Keratinocyte (primary cell): ENCODE measurements at regions not wholly inside any gene's neighbourhood (a gene's known extent, or its start where the extent isn't known, plus 50 kb on each side); places are given as distances from the start of the nearest gene placed in this dataset.

Source experiments
- DNase-seq: peaks from one replicate; pipeline ENCODE4 v3.0.0-alpha.2; 2011; ENCODE audit warnings: low read depth, missing footprints, low spot score
- FAIRE-seq: peaks from 2 replicates; lab custom pipeline; 2011; peaks lifted over from hg19 to GRCh38; lab: Jason Lieb, UNC
- H2AFZ ChIP-seq: 2 replicates; pipeline ENCODE4 v1.6.0; 2012; ENCODE audit warnings: low read length, control low read depth, inconsistent platforms; ENCODE audit not compliant: control insufficient read depth
- H3K27ac ChIP-seq: 2 replicates; pipeline ENCODE4 v1.5.1; 2011; ENCODE audit warnings: low read length; ENCODE audit not compliant: control insufficient read depth, insufficient read depth
- H3K27me3 ChIP-seq: 3 replicates; pipeline ENCODE4 v1.6.0; 2011; ENCODE audit warnings: low read length; ENCODE audit not compliant: control insufficient read depth, insufficient read depth; ENCODE audit errors: extremely low read depth
- H3K36me3 ChIP-seq, 2 experiments: 2 replicates in 1 of 2; 3 replicates in 1 of 2; pipeline ENCODE4 v1.5.1; 2011; ENCODE audit warnings: low read length in 2 of 2, mild to moderate bottlenecking in 1 of 2; ENCODE audit not compliant: control insufficient read depth in 2 of 2, insufficient read depth in 2 of 2; ENCODE audit errors: extremely low read depth in 1 of 2
- H3K4me1 ChIP-seq: 3 replicates; pipeline ENCODE4 v1.5.1; 2011; ENCODE audit warnings: low read length; ENCODE audit not compliant: control insufficient read depth, insufficient read depth; ENCODE audit errors: extremely low read depth
- H3K4me2 ChIP-seq: 3 replicates; pipeline ENCODE4 v1.6.0; 2011; ENCODE audit warnings: low read depth, low read length; ENCODE audit not compliant: control insufficient read depth, insufficient read depth; ENCODE audit errors: extremely low read depth
- H3K4me3 ChIP-seq, 3 experiments: fragments of 200-600 bp in 1 of 3; sonication (generic) in 1 of 3; 2 replicates in 2 of 3; 3 replicates in 1 of 3; pipeline ENCODE4 v1.5.1; 2011 to 2016; ENCODE audit warnings: low read length in 3 of 3, mild to moderate bottlenecking in 3 of 3, control low read depth in 2 of 3, inconsistent platforms in 1 of 3, low read depth in 1 of 3, mixed read lengths in 1 of 3, mixed run types in 1 of 3, moderate library complexity in 1 of 3; ENCODE audit not compliant: control insufficient read depth in 2 of 3, insufficient read depth in 2 of 3; ENCODE audit errors: extremely low read depth in 1 of 3
- H3K79me2 ChIP-seq: 2 replicates; pipeline ENCODE4 v1.6.0; 2012; ENCODE audit warnings: low read length; ENCODE audit not compliant: control insufficient read depth, insufficient read depth
- H3K9ac ChIP-seq: 3 replicates; pipeline ENCODE4 v1.6.0; 2011; ENCODE audit warnings: low read length; ENCODE audit not compliant: control insufficient read depth, insufficient read depth; ENCODE audit errors: extremely low read depth
- H3K9me1 ChIP-seq: 3 replicates; pipeline ENCODE4 v1.6.0; 2011; ENCODE audit warnings: low read length; ENCODE audit not compliant: control insufficient read depth, insufficient read depth; ENCODE audit errors: extremely low read depth
- H3K9me3 ChIP-seq: 2 replicates; pipeline ENCODE4 v1.5.1; 2012; ENCODE audit warnings: low read depth, low read length; ENCODE audit not compliant: control insufficient read depth
- H4K20me1 ChIP-seq: 3 replicates; pipeline ENCODE4 v1.6.0; 2011; ENCODE audit warnings: low read length; ENCODE audit not compliant: control insufficient read depth, insufficient read depth; ENCODE audit errors: extremely low read depth
- CTCF ChIP-seq, 3 experiments: IDR thresholded peaks in 1 of 3; conservative IDR thresholded peaks in 1 of 3; optimal IDR thresholded peaks in 1 of 3; 2 replicates in 2 of 3; 3 replicates in 1 of 3; pipeline versions ENCODE3 to v1.5.1; 2011; ENCODE audit warnings: low read length in 3 of 3, mild to moderate bottlenecking in 3 of 3, moderate library complexity in 2 of 3, control low read depth in 1 of 3, inconsistent platforms in 1 of 3; ENCODE audit not compliant: insufficient read depth in 2 of 3; ENCODE audit errors: extremely low read depth in 1 of 3
- EZH2 ChIP-seq: IDR thresholded peaks from one replicate; pipeline ENCODE4 v1.6.1; 2012; ENCODE audit warnings: inconsistent platforms, mild to moderate bottlenecking, low read length, moderate library complexity
- dilution Hi-C: fragments of 300-500 bp; cut with MboI; formaldehyde crosslinking; loops from one replicate; pipeline ENCODE4 v1.7.0; 2020; ENCODE audit warnings: low sequenced_read_pairs; ENCODE audit not compliant: extremely low pct_ligation_motif_present

DNA sequence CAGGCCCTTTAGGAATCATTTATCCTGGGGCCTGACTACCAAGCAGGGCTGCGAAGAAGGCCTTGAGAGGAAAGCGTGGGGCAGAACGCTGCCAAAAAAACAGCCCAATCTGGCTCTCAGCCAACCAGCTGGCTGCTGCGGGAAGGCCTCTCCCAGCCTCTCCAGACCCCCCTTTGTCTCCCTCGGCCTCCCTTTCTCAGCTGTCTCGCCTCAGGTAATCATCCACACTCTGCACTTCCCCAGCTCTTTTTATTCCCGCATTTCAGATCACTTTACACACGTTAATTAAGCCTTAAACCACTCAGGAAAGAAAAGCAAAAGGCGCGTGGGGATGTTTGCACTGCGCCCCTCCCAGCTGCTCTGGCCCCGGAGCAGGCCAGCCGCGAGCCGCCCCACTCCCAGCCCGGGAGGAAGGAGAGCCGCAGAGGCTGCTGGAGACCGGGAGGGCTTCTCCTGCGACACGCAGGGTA lies 208.2 kb upstream of the FOXN3 start:
- no peak for FAIRE-seq
- Histone ChIP-seq H4K20me1 (no peaks in the 10 kb centered on the region), H3K36me3 (no peaks in the 10 kb centered on the region), H3K9me3 (no peaks in the 10 kb centered on the region), H3K4me2 (no peak overlapping the region), H3K4me3 (no peak overlapping the region), H3K79me2 (no peaks in the 10 kb centered on the region), H2AFZ (no peak overlapping the region), H3K9ac (no peak overlapping the region), H3K9me1 (no peaks in the 10 kb centered on the region), H3K27ac (no peak overlapping the region), H3K4me1 (peaks cover 9% of the 10 kb centered on the region), H3K27me3 (no peaks in the 10 kb centered on the region)
- TF ChIP-seq CTCF (optimal IDR thresholded peaks at IDR 0.05 in 1 of 3, IDR thresholded peaks at IDR 0.05 in 1 of 3, conservative IDR thresholded peaks at IDR 0.05 in 1 of 3; ENCODE audit: extremely low read depth in 1 of 3, insufficient read depth in 2 of 3, low read length in 3 of 3) (no peak), EZH2 (no peak)
- no peak for DNase-seq
- dilution Hi-C loops = no loop called here

GRCh38 chr14:89624500-89625156 lies 207.6 kb upstream of the FOXN3 start:
- no peaks in the 10 kb centered on the region for H3K9me3 ChIP-seq
- DNase-seq = no peak
- H3K9ac ChIP-seq = no peak overlapping the region
- H3K79me2 ChIP-seq = no peaks in the 10 kb centered on the region
- TF ChIP-seq CTCF (optimal IDR thresholded peaks at IDR 0.05 in 1 of 3, IDR thresholded peaks at IDR 0.05 in 1 of 3, conservative IDR thresholded peaks at IDR 0.05 in 1 of 3; ENCODE audit: extremely low read depth in 1 of 3, insufficient read depth in 2 of 3, low read length in 3 of 3) (no peak), EZH2 (no peak)
- no peak overlapping the region for H3K4me2 ChIP-seq
- no peaks in the 10 kb centered on the region for H4K20me1 ChIP-seq
- no peaks in the 10 kb centered on the region for H3K27me3 ChIP-seq
- dilution Hi-C loops = no loop called here
- H3K36me3 ChIP-seq = no peaks in the 10 kb centered on the region
- H3K27ac ChIP-seq = no peak overlapping the region
- H3K9me1 ChIP-seq = no peaks in the 10 kb centered on the region
- H3K4me3 ChIP-seq = no peak overlapping the region
- no peak for FAIRE-seq
- H2AFZ ChIP-seq = no peak overlapping the region
- H3K4me1 ChIP-seq = peaks cover 7% of the 10 kb centered on the region
